Nephron (organoid): ENCODE measurements at regions not wholly inside any gene's neighbourhood (a gene's known extent, or its start where the extent isn't known, plus 50 kb on each side); places are given as distances from the start of the nearest gene placed in this dataset.
"Not testable (repeated sequence)": the region's sequence is repeated elsewhere in the genome, so short reads cannot be mapped to it uniquely, and the experiment has no call there.

Experiments used
- H3K27ac Mint-ChIP-seq, 3 experiments: 2 replicates each; pipeline ENCODE4 v1.8.0; 2020; ENCODE audit warnings: mixed read lengths in 3 of 3, mild to moderate bottlenecking in 2 of 3, moderate library complexity in 1 of 3
- H3K27me3 Mint-ChIP-seq: 2 replicates; pipeline ENCODE4 v1.8.0; 2021; ENCODE audit warnings: low read depth, mild to moderate bottlenecking, moderate library complexity, mixed read lengths
- H3K36me3 Mint-ChIP-seq: 2 replicates; pipeline ENCODE4 v1.8.0; 2020; ENCODE audit warnings: low read depth, mixed read lengths
- H3K4me1 Mint-ChIP-seq: 2 replicates; pipeline ENCODE4 v1.8.0; 2020; ENCODE audit warnings: mixed read lengths
- H3K4me3 Mint-ChIP-seq, 3 experiments: 2 replicates each; pipeline ENCODE4 v1.8.0; 2020; ENCODE audit warnings: mild to moderate bottlenecking in 3 of 3, mixed read lengths in 3 of 3, moderate library complexity in 2 of 3
- H3K9me3 Mint-ChIP-seq: 2 replicates; pipeline ENCODE4 v1.8.0; 2020; ENCODE audit warnings: mixed read lengths
- CTCF ChIP-seq, 3 experiments: fragments of 200-600 bp; sonication (generic); IDR thresholded peaks; one replicate each; pipeline ENCODE4 v1.5.0; 2021; ENCODE audit warnings: antibody characterized with exemption in 3 of 3; ENCODE audit not compliant: unreplicated experiment in 3 of 3

DNA sequence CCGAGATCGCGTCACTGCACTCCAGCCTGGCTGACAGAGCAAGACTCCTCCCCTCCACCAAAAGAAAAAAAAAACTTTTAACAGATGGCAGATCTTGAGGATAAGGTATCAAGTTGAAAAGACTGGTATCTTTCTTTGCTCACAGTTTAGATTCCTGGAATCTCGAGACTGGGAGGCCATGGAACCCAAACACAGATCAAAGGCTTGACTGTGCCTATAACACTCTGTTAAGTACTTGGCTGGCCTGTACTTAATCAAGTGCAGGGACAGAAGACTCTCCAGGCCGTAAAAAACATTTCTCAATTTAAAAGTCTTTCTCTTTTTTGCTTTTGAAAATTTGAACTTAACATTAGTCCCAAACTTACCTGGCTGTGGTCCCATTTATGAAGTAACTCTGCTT is 107.1 kb upstream of the ZNF516 start:
- TF ChIP-seq CTCF (IDR thresholded peaks at IDR 0.05; ENCODE audit: unreplicated experiment in 3 of 3): no peak
- no peaks in the 10 kb centered on the region for H3K27me3 Mint-ChIP-seq
- H3K4me1 Mint-ChIP-seq: peaks cover 4% of the 10 kb centered on the region
- H3K36me3 Mint-ChIP-seq: no peaks in the 10 kb centered on the region
- no peak overlapping the region for H3K27ac Mint-ChIP-seq
- peaks cover 2% of the 10 kb centered on the region for H3K9me3 Mint-ChIP-seq
- no peak overlapping the region for H3K4me3 Mint-ChIP-seq

DNA sequence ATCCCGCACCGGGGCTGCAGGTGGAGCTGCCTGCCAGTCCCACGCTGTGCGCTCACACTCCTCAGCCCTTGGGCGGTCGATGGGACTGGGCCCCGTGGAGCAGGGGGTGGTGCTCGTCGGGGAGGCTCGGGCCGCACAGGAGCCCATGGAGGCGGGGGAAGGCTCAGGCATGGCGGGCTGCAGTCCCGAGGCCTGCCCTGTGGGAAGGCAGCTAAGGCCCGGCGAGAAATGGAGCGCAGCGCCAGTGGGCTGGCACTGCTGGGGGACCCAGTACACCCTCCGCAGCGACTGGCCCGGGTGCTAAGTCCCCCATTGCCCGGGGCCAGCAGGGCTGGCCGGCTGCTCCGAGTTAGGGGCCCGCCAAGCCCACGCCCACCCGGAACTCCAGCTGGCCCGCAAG is 105.0 kb upstream of the ZNF516 start:
- H3K4me3 Mint-ChIP-seq, H3K9me3 Mint-ChIP-seq, H3K4me1 Mint-ChIP-seq, H3K27ac Mint-ChIP-seq, H3K27me3 Mint-ChIP-seq, H3K36me3 Mint-ChIP-seq: not testable (repeated sequence)

DNA sequence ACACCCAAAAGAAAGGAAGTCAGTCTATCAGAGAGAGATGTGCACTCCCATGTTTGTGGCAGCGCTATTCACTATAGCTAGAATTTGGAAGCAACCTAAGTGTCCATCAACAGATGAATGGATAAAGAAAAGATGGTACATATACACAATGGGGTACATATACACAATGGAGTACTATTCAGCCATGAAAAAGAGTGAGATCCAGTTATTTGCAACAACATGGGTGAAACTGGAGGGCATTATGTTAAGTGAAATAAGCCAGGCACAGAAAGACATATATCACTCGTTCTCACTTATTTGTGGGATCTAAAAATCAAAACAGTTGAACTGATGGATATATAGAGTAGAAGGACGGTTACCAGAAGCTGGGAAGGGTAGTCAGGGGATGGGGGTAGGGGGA is 99.9 kb upstream of the ZNF516 start:
- Mint-ChIP-seq H3K27me3 (peaks cover 5% of the 10 kb centered on the region), H3K4me3 (no peak overlapping the region), H3K9me3 (peaks cover 2% of the 10 kb centered on the region), H3K27ac (no peak overlapping the region), H3K4me1 (peaks cover 21% of the 10 kb centered on the region), H3K36me3 (no peaks in the 10 kb centered on the region)
- TF ChIP-seq CTCF (IDR thresholded peaks at IDR 0.05; ENCODE audit: unreplicated experiment in 3 of 3): no peak

DNA sequence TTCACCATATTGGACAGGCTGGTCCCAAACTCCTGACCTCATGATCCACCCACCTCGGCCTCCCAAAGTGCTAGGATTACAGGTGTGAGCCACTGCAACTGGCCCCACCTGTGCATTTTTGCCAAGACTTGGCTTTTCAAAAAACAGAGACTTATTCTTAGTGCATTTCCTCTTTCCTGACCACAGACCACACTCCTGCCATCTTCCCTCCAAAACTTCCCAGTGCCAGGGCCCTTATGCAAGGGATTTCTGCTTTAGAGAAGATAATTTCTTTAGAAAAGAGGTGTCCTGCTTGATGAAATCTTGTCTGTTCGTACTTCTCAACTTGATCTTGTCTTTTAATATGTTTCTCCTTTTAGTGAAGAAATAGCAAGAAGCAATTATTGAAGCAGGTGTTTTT is 98.8 kb upstream of the ZNF516 start:
- no peaks in the 10 kb centered on the region for H3K36me3 Mint-ChIP-seq
- peaks cover 5% of the 10 kb centered on the region for H3K27me3 Mint-ChIP-seq
- no peak overlapping the region for H3K27ac Mint-ChIP-seq
- no peak overlapping the region for H3K4me3 Mint-ChIP-seq
- H3K9me3 Mint-ChIP-seq: no peaks in the 10 kb centered on the region
- TF ChIP-seq CTCF (IDR thresholded peaks at IDR 0.05; ENCODE audit: unreplicated experiment in 3 of 3): no peak
- peaks cover 31% of the 10 kb centered on the region for H3K4me1 Mint-ChIP-seq

DNA sequence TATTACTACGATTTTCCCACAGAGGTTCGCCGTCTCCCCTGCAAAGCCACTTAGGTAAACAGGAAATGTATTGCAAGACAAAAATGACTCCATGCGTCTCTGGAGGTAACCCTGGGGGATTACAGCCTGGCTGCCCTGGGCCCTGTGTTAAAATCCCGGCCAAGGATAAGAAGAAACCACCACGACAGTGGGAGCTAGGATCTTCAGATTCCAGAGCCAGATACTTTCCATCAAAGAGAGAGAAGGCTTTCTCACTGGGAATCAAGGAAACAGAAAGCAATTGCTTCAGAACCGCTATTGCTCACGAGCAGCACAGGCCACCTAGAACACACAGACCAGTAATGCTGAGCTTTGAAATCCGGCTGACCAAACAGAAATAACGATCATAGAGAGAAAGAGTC is 97.9 kb upstream of the ZNF516 start:
- Mint-ChIP-seq H3K9me3 (no peaks in the 10 kb centered on the region), H3K4me3 (peak overlapping the region in 1 of 3 experiments; percentile 31), H3K36me3 (no peaks in the 10 kb centered on the region), H3K4me1 (peaks cover 38% of the 10 kb centered on the region), H3K27me3 (peaks cover 8% of the 10 kb centered on the region), H3K27ac (peak overlapping the region; percentile 26 to 79 (median 74))
- no peak for TF ChIP-seq CTCF (IDR thresholded peaks at IDR 0.05; ENCODE audit: unreplicated experiment in 3 of 3)

GRCh38 chr18:76592096-76592495 is 97.1 kb upstream of the ZNF516 start:
- Mint-ChIP-seq H3K4me1 (peaks cover 38% of the 10 kb centered on the region), H3K27me3 (peaks cover 8% of the 10 kb centered on the region), H3K36me3 (no peaks in the 10 kb centered on the region), H3K9me3 (no peaks in the 10 kb centered on the region), H3K27ac (no peak overlapping the region), H3K4me3 (no peak overlapping the region)
- TF ChIP-seq CTCF (IDR thresholded peaks at IDR 0.05; ENCODE audit: unreplicated experiment in 3 of 3): no peak
